ENCODE measurements at regions not wholly inside any gene's neighbourhood (a gene's known extent, or its start where the extent isn't known, plus 50 kb on each side); places are given as distances from the start of the nearest gene placed in this dataset.

- no peak for TF ChIP-seq CHD7 (IDR thresholded peaks at IDR 0.05; ENCODE audit: insufficient replicate concordance, low read length)
- no peak for TF ChIP-seq YY1 (IDR thresholded peaks at IDR 0.05; ENCODE audit: low read depth, low read length)
Observed at GRCh38 chr20:6348908-6349307, 226.1 kb upstream of the FERMT1 start (continued).
